ENCODE measurements at regions not wholly inside any gene's neighbourhood (a gene's known extent, or its start where the extent isn't known, plus 50 kb on each side); places are given as distances from the start of the nearest gene placed in this dataset.

GRCh38 chr11:110896358-110896757 is 184.1 kb upstream of the ARHGAP20 start:
- TF ChIP-seq NR3C1 (CRISPR knock-in tag; conservative IDR thresholded peaks at IDR 0.05; ENCODE audit: low read depth) = no peak
- no peak for TF ChIP-seq ZNF425 (CRISPR knock-in tag; conservative IDR thresholded peaks at IDR 0.05)
- no peak for TF ChIP-seq OVOL2 (CRISPR knock-in tag; IDR thresholded peaks at IDR 0.05; ENCODE audit: borderline replicate concordance)
- TF ChIP-seq ZNF512 (CRISPR knock-in tag; IDR thresholded peaks at IDR 0.05; ENCODE audit: borderline replicate concordance) = no peak
- TF ChIP-seq ELF4 (CRISPR knock-in tag; IDR thresholded peaks at IDR 0.05; ENCODE audit: low read depth) = no peak
- TF ChIP-seq PRDM15 (CRISPR knock-in tag; IDR thresholded peaks at IDR 0.05) = no peak
- no peak for TF ChIP-seq ZBTB21 (CRISPR knock-in tag; IDR thresholded peaks at IDR 0.05; ENCODE audit: borderline replicate concordance)
- no peak for TF ChIP-seq STAT6 (CRISPR knock-in tag; conservative IDR thresholded peaks at IDR 0.05; ENCODE audit: low read depth)
- Mint-ChIP-seq H3K9me3 (no peaks in the 10 kb centered on the region; the same call in 1 of the 2 replicates), H3K27me3 (ENCODE audit: low read depth) (no peaks in the 10 kb centered on the region), H3K4me1 (peaks cover 8% of the 10 kb centered on the region; the same call in 1 of the 2 replicates), H3K36me3 (no peaks in the 10 kb centered on the region), H3K27ac (no peak overlapping the region), H3K4me3 (no peak overlapping the region)
- CTCF ChIA-PET = no interaction called here
- POLR2A ChIA-PET = no interaction called here
- ATAC-seq (no peak), DNase-seq (ENCODE audit: low spot score) (no peak)

- Mint-ChIP-seq H3K27ac (no peak overlapping the region), H3K9me3 (peaks cover 2% of the 10 kb centered on the region; the same call in 1 of the 2 replicates), H3K36me3 (no peaks in the 10 kb centered on the region), H3K4me1 (peaks cover 8% of the 10 kb centered on the region; the same call in 1 of the 2 replicates), H3K4me3 (no peak overlapping the region), H3K27me3 (ENCODE audit: low read depth) (no peaks in the 10 kb centered on the region)
- ATAC-seq (no peak), DNase-seq (ENCODE audit: low spot score) (no peak)
- CTCF ChIA-PET = no interaction called here
- POLR2A ChIA-PET = no interaction called here
- TF ChIP-seq ZSCAN18 (CRISPR knock-in tag; IDR thresholded peaks at IDR 0.05) = no peak
- no peak for TF ChIP-seq TEAD4 (CRISPR knock-in tag; IDR thresholded peaks at IDR 0.05)
- TF ChIP-seq ETV6 (CRISPR knock-in tag; IDR thresholded peaks at IDR 0.05) = no peak
- TF ChIP-seq CREM (CRISPR knock-in tag; IDR thresholded peaks at IDR 0.05) = no peak
- TF ChIP-seq FOXP1 (CRISPR knock-in tag; IDR thresholded peaks at IDR 0.05; ENCODE audit: borderline replicate concordance) = no peak
- no peak for TF ChIP-seq CTCF (IDR thresholded peaks at IDR 0.05)
- TF ChIP-seq TEAD1 (CRISPR knock-in tag; IDR thresholded peaks at IDR 0.05) = no peak
- no peak for TF ChIP-seq SOX15 (CRISPR knock-in tag; IDR thresholded peaks at IDR 0.05)
- no peak for TF ChIP-seq E2F5 (CRISPR knock-in tag; IDR thresholded peaks at IDR 0.05)
- no peak for TF ChIP-seq HMGA2 (CRISPR knock-in tag; IDR thresholded peaks at IDR 0.05)
- no peak for TF ChIP-seq TP53 (CRISPR knock-in tag; IDR thresholded peaks at IDR 0.05)
- no peak for TF ChIP-seq TCF7 (CRISPR knock-in tag; IDR thresholded peaks at IDR 0.05; ENCODE audit: low read depth)
- no peak for TF ChIP-seq MAX (CRISPR knock-in tag; IDR thresholded peaks at IDR 0.05)
- no peak for TF ChIP-seq SMAD3 (CRISPR knock-in tag; IDR thresholded peaks at IDR 0.05; ENCODE audit: borderline replicate concordance)
Measured at GRCh38 chr11:110894224-110894623, 182.0 kb upstream of the ARHGAP20 start.
